ENCODE measurements at regions not wholly inside any gene's neighbourhood (a gene's known extent, or its start where the extent isn't known, plus 50 kb on each side); places are given as distances from the start of the nearest gene placed in this dataset.

DNA sequence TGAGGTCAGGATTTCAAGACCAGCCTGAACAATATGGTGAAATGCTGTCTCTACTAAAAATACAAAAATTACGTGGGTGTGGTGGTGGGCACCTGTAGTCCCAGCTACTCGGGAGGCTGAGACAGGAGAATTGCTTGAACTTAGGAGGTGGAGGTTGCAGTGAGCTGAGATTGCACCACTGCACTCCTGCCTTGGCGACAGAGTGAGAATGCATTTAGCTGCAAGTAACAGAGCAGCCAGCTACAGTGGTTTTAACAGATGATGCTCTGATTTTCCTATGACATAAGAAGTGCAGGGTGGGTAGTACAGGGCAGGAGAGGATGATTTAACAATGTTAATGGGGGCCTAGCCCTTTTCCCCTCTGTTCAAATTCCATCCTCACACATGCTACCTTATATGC, 267.9 kb downstream of the RPLP1 start:
- no peak for DNase-seq

DNA sequence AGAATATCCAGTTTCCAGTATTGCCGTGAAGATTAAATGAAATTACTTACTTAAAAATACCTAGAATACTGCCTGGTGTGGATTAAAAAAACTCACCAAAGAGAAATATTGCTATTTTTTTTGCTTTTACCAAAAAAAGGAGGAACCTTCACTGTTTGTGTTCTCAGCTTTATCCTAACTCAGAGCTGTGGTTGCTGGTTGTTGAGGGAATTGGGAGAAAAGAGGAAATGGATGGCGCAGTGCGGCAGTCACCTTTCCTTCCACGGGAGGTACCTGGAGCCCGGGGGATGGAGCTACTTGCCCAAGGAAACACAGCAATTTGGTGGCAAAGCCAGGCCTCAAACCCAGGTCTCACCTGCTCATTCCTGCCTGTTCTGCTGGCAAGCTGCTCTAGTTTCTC, 270.3 kb downstream of the RPLP1 start:
- no peak for DNase-seq

DNA sequence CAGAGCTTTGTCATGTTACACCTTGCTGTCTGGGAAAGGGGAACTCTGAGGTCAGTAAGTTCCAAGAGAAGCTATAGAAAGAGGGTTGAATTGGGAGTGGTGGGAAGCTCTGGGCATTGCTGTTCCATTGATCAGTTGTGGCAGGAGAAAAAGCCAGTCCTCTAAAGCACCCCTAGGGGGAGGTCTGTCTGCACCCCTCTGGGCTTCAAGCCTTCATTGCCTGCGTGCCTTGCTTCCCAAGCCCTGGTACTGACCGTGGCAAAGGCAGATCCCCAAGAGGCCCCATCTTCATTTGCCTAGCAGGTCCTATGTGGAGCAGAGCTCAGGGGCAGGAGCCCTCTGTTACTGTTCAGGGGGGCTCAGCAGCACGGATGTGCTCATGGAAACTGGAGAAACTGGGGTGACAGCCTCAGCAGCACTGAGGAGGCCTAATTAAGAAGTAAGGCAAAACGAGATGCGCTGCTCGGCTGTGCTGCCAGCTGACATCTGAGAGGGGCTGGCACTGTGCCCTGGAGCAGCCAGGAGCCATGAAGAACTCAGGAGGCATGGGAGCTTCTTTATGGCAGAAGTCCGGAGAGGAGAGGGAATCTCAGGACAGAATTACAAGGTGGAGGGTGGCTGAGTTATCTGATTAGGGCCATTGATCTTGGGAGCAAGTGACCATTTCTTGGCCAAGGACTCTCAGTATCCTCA, 270.9 kb downstream of the RPLP1 start:
- no peak for DNase-seq

DNA sequence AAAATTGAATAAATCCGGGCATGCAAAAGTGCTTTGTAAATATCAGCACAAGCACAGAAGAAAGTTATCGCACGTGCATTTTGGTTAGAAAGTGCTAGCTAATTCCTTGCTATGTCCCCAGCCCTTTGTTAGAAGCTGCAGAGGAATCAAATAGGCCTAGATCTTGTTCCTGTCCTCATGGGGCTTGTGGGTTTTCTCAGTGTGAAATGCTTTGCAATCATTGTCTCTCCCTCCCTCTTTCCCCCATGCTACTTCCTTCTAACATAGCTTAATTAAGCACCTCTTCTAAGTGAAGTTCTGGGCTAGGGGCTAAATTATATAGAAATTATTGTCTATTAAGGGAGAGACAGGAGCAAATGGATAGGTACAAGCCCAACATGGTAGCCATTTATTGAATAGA, 271.7 kb downstream of the RPLP1 start:
- DNase-seq, result no peak

DNA sequence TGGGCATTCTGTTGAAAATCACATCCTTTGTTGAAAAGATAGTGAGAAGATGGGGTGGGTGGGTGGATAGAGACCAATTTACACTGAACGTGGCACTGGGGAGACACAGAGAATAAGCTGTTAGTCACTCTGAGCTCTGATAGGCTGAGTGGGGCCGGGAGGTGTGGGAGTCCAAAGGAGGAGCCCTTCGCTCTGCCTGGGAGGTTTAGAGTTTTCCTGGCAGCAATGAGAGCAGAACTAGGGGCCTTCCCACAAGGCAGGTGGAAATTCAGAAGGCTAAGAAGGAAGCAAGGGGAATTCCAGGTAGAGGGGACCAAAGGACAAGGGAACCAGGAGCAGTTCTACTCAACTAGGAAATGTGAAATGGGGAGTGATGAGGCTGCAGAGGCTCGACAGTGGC, 272.7 kb downstream of the RPLP1 start:
- no peak for DNase-seq

DNA sequence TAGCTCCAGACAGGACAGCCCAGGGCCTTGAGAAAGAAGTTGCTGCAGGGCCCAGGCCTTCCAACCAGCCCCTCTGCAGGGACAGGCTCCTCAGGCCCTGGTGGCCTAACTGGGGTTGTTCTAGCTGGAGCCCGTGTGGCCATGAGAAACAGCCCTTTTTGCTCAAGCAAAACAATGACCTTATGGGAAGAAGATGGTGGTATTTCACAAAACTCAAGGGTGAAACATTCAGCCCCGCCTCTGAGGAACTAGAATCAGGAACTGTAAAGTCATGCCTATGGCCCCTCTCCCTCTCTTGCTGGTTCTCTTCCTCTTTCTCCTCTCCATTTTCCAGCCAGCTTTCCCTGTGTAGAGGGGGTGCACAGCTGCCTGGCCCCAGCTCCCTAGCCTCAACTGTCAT, 273.3 kb downstream of the RPLP1 start:
- no peak for DNase-seq

DNA sequence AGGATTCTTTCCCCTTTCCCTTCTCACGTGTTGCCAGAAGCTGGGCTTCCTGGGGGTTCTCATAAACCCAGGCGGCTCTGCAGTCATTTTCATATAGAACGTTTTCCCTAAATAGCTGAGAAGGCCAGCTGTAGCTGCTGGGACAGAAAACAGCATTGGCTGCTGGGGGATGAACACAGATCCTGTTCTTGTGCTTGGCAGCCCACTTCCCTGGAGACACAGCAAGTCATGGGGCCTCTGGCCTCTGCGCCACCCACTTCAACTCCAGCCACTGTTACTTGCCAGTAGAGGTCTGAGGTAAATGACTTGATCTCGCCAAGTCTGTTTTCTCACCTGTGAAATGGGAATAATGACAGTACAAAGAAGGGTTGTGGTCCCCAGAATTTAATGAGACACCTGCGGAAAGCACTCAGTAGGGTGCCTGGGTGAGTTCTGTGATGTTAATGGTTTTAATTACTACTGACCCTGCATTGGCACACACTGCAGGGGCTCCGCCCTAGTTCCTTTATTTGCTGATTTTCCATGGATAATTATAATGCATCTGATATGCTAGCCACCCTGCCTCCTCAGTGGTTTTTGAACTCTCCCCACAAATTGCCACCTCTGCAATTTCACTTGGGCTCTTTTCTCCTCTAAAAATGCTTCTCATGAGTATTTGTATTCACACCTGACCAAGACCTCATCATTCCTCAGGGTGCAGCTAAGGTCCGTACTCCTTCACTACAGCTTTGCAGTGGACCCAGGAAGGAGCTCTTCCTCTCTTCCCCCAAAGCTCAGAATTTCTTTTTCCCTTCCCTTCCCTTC, 274.7 kb downstream of the RPLP1 start:
- no peak for DNase-seq

DNA sequence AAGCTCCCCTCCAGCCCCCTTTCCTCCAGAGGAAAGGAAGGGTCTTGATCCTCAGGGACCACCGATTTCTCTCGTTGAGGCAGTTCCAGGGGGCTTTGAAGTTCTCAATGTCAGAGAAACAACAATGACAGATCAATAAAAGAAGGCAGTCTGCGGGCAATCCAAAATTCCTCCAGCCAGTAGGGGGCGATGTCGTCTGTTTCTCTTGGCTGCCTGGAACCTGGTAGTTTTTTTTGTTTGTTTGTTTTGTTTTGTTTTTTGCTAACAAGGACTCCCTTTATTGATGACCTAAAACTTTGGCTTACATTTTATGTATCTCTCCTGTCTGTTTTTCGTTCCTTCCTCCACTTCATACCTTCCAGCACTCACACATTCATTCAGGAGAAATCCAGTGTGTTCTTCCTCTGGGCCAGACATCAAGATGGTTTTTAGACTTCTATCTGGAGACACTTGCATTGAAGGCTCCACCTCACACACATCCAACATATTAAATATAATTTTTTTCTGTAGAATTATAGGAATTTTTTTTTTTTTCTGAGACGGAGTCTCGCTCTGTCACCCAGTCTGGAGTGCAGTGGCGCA, 276.6 kb downstream of the RPLP1 start:
- no peak for DNase-seq

DNA sequence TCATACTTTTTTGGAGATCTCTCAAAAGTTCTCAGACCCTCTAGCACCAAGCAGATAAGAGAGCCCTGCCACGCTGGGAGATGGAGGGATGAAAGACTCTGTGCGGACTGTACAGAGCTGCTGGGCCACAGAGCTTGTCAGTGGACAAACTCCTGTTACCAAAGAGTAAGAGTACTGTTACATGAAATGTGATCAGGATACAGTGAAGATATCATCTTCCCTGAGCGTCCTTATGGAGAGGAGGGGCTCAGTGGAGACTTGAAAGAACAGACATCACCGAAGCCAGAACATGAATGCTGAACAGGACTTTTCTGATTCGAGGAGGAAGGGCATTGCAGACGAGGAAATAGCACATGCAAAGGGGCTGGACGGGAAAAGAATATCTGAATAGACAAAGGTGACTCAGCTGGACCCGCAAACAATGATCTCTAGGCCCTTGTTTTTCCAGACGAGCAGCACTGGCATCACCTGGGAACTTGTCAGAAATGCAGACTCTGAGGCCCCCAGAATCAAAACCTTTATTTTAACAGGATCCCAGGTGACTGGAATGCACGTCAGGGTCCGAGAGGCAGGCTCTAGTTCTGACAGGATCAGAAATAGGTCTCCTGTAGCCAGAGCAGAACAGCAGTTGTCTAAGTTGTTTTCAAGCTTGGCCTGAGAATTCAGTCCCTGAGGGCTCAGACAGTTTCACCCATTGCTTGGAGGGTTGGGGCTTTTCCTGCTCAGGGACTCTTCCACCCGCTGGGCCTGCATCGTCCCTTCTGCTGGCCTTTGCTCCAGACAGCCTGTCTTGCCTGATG, 277.9 kb downstream of the RPLP1 start:
- DNase-seq, result no peak

DNA sequence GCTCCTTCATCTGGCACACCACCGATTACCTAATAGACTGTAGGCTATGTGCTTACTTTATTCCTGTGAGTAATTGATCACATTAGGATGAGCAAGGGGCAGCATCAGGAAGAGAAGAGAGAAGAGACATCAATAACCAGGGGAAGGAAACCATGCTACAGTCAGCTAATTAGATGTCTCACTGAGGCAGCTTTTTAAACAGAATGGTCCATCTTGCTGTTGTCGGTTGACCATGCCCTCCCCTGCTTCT, 278.4 kb downstream of the RPLP1 start:
- no peak for DNase-seq

DNA sequence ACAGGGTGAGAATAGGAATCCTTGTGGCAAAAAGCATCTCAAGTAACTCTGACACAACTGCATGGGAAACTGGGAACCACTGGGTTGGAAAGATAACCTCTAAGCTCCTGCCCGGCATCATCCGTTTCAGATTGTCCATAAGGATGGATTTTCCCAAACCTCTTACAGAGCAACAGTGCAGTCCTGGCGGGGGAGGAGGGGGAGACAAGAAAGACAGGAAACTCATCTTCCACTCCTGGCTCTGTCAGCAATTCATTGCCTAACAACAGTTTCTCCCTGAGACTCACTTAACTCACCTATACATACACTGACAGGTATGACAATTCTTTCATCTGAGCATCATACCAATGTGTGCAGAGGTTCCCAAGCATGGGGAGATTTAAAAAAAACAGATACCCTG, 279.0 kb downstream of the RPLP1 start:
- DNase-seq, result no peak

DNA sequence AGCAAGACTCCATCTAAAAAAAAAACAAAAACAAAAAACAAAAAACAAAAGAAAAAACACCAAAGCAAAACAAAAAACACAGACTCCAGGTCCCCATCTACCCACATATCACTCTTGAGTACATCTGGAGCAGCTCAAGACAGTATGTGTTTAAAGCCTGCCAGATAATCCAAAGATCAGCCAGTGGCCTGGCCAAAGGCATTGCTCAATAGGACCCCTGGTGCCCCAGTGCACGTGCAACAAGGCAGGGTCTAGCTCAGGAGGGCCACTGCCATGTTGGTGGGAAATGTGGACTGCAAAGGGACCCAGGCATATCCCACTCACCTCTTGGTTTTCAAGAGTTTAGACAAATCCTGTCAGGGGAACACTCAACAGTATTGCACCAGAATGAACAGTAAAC, 279.5 kb downstream of the RPLP1 start:
- DNase-seq, result no peak

DNA sequence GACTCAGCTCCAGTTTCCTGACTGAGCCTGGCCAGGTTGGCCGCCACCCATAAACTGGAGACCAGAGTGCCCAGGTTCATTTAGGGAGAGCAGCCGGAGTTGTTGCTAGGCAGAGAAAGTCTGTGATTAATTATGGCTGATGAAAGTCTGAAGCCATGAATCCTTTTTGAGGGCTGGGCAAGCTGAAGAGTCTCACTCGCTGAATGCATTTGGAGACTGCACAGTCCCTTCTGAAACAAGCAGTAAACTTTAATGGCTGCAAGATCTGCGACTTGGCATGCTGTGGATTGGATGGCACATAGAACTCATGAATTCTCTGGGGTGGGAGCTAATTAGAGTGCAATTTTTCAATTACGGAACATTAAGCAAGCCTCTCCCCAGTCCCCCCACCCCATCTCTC, 282.1 kb downstream of the RPLP1 start:
- no peak for DNase-seq

DNA sequence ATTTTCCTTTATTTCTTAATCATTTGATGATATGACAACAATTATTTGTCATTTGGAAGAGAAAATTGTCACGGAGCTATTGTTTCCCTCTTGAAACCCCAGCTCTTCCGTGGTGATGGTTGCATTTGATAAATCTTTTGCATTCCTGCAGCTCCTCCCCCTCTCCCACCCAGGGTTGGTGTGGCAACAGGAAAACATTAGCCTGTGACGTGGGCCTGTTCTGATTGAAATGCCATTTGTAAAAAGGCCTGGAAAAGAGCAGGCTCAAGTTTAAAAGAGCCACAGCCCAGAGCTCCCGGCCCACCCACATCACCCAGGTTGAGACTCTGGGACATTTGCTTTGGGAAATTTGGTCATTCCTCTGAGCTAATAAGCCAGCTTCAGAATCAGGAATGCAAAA, 282.5 kb downstream of the RPLP1 start:
- DNase-seq, result no peak

DNA sequence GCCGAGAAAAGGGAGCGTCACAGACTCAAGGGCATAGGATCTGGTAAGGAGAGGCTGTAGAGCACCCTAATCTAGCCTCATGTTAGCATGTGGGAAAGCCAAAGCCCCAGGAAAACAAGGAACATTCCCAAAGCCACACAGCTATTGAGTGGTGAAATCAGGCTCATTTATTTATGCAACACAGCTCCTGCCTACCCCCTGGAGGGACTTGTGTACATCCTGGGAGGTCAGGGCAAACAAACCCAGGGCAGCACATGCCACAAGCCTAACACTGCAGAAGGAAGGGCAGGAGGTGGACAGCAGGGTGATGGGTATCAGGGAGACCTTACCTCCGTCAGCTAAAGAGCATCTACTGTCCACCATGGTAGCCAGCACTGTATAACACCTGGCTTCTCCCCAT, 283.5 kb downstream of the RPLP1 start:
- no peak for DNase-seq

DNA sequence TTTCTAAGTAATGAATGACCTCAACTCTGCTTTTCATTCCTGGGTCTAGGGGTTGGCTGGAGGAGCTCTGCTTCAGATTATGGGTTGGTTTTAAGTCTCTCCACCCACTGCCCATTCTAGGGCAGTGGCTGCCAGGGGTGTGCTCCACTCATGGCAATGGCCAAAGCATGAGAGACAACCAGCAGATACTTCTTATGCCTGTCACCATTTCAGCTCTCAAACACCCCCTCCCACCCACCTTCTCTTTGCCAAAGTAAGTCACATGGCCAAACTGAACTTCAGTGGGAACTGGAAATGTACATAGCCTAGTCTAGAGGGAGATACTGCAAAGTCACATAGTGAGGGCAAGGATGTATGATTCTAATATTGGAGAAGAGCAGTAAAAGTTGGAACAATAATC, 285.3 kb downstream of the RPLP1 start:
- no peak for DNase-seq

DNA sequence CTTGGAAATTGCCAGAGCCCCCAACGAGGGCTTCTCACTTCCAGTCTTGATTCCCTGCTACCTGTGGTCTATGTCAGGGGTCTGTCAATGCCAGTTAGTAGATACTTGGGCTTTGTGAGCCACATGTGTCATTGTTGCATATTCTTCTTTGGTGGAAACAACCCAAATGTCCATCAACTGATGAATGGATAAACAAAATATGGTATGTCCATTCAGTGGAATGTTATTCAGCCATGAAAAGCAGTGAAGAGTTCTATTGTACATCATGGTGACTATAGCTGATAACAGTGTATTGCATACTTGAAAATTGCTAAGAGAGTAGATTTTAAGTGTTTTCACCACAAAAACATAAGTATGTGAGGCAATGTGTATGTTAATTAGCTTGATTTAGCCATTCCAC, 288.1 kb downstream of the RPLP1 start:
- no peak for DNase-seq

DNA sequence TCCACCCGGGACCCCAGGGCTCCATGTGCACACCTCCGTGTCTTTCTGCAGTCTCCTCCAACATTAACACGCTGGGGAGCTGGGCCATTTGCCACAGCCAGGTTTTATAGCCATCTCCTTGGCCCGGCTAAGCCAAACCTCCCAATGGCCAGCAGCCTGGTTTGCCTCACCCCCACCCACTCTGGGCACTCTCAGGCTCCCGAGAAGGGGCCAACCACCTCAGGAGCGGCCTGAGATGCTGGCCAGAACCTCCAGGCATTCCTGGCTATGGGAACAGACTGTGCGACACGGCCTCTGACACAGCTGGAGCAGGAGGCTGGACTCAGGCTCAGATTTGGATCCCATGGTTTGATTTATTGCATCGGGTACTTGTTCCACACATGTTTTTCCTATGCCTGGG, 289.7 kb downstream of the RPLP1 start:
- no peak for DNase-seq

DNA sequence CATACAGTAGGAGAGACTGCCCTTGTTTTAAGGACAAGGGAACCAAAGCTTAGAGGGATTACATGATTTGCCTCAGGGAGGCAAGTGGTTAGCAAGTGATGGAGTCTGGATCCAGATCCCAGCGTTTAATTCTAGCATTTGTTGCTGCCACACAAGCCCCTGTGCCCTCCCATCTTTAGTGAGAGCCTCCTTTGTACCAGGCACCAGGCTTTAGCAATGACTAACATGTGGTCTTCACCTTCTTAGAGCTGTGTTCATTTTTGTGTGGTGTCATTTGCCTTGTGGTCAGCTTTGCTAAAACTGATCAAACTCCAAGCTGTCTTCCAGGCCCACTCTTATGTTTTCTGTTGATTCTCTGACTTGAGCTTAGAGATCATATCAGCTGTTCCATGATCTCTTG, 290.5 kb downstream of the RPLP1 start:
- DNase-seq, result no peak

DNA sequence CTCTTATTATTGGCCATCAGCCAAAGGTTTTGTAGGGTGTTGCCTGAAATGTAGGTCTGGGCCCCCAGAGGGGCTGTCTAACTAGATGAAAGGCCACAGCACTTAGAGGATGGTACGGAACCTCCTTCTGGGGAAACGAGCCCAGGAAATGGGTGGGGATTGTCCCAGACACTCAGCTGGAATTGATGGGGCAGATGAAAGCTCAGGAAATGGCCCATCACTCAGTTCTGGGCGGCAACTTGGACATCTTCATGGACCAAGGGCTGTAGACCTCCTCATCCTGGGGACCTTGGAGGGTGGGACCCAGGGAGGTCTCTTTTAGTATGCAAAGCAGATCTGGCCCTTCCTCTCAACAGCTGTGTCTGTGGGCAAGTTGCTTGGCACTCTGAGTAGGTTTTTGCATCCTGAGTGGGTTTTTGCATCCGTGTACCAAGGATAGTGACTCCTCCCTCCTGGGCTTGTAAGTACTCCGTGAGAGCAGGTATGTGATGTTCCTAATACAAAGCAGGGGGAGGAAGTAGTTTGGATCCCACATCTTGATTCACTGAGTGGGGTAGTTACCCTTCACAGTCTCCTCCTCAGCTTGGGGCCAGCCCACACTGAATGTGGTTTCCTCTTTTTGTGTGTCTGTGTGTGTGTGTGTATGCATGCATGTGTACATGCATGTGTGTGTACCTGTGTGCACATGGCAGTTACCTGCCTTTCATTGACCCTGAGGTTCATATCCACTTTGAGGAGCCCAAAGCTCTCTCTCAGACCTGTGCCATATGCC, 292.0 kb downstream of the RPLP1 start:
- no peak for DNase-seq

DNA sequence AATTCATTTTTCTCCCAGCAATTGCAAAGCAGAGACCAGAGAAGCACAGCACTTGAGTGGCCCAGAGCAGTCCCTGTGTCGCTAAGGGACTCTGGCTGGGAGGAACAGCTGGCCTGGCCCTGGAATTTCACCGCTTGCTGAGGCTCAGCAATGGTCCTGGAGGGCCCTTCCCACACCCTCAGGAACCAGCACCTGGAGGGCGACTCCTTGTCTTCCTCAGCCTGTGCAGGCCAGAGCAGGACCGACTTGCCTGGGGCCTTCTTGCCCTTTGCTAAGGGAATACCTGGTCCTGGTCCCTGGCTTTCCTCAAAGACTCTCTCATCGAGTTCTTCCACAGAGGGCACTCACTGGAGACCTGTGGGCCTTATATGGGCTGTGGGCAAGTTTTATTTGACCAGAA, 294.6 kb downstream of the RPLP1 start:
- DNase-seq, result no peak

DNA sequence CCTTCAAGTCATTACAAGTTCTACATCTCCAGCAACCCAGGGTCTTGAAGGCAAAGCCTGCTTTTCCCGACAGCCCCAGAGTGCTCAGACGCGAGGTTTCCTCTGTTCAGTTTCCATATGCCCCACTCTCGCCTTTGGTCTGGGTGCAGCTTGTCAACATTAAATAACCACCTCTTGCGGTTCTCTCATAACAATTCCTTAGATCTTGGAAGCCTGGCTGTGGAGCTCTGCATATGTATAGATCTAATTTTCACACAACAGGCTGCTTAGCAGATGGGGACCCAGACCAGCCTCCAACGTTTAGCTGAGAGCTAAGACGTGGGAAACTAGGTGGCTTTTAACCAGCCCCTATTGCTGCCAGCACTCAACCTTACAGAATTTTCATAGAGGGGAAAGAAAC, 295.5 kb downstream of the RPLP1 start:
- no peak for DNase-seq

DNA sequence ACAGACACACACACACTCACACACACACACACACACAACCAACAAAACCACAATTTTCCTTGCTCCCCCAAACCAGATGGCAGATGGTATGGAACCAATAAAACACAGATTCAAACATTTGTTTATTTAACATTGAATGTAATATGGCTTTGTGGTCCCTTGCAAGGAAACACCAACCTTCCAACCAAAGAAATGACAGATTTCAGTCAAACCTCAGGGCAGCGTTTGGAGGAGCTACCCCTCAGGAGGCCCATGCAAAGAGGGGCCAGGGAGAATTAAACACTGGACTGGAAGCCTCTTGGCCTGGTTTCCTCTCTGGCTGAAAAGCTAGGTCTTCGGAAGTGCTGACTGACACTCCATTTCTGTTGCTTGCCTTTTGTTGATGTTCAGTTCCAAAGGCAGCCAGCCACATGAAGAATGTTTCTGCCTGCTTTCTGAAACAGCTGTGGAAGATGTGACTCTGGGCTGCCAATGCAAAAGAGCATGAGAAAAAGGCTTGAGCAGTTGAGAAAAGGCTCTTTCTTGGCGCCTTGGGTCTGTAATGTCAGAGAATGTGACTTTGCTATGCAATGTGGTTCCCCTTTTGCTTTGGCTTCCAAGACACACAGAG, 296.1 kb downstream of the RPLP1 start:
- no peak for DNase-seq

All from amniotic stem cell (primary cell).